Right atrium auricular region (tissue), 2 donors: ENCODE measurements at regions not wholly inside any gene's neighbourhood (a gene's known extent, or its start where the extent isn't known, plus 50 kb on each side); places are given as distances from the start of the nearest gene placed in this dataset.
"Not testable (repeated sequence)": the region's sequence is repeated elsewhere in the genome, so short reads cannot be mapped to it uniquely, and the experiment has no call there.

Experiments used
- DNase-seq: peaks from one replicate; pipeline ENCODE4 v3.0.0-alpha.2; 2019; ENCODE audit warnings: low spot score
- H3K27ac ChIP-seq, 2 donors: fragments of 200-600 bp; sonication (generic); 1 replicate in 1 of 2; 2 replicates in 1 of 2; pipeline ENCODE4 v1.5.1; 2016 to 2019
- H3K27me3 ChIP-seq, 2 donors: fragments of 200-600 bp; sonication (generic); one replicate each; pipeline versions ENCODE4 v1.5.1 to v1.6.0; 2017 to 2019
- H3K36me3 ChIP-seq: fragments of 200-600 bp; sonication (generic); one replicate; pipeline ENCODE4 v1.5.1; 2016
- H3K4me1 ChIP-seq, 2 donors: fragments of 200-600 bp; sonication (generic); one replicate each; pipeline versions ENCODE4 v1.5.1 to v1.6.0; 2017 to 2019
- H3K4me3 ChIP-seq, 2 donors: fragments of 200-600 bp; sonication (generic); 1 replicate in 1 of 2; 2 replicates in 1 of 2; pipeline ENCODE4 v1.5.1; 2017 to 2019; ENCODE audit warnings: mild to moderate bottlenecking in 1 of 2, moderate library complexity in 1 of 2
- H3K9me3 ChIP-seq, 2 donors: fragments of 200-600 bp; sonication (generic); one replicate each; pipeline ENCODE4 v1.5.1; 2019
- TF ChIP-seq, protein P1 (sequence below), 2 donors: fragments of 200-600 bp; sonication (generic); IDR thresholded peaks; one replicate each; pipeline ENCODE4 v1.5.1; 2019; ENCODE audit warnings: antibody characterized with exemption in 2 of 2

DNA sequence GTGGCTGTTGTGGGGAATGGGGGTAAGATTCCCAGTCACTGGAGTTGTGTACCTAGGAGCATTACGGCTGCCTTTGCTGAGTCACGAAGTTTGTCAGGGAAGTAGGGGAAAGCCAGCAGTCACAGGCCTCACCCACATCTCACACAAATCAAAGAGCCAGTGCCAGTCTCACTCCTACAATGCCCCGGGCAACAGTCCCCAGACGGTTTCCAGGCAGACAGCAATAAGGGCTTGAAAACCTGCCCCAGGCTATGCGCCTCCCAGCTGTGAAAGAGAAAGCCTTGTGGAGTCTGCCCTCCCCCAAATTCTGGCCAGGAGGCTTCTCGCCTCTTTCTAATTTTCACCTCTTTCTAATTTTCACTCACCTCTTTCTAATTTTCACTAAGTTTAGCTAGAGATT, 142.3 kb upstream of the EDNRB start:
- H3K4me1 ChIP-seq: no peaks in the 10 kb centered on the region
- peaks cover 0 to 17% of the 10 kb centered on the region in 2 donors for H3K9me3 ChIP-seq
- TF ChIP-seq, protein P1, sequence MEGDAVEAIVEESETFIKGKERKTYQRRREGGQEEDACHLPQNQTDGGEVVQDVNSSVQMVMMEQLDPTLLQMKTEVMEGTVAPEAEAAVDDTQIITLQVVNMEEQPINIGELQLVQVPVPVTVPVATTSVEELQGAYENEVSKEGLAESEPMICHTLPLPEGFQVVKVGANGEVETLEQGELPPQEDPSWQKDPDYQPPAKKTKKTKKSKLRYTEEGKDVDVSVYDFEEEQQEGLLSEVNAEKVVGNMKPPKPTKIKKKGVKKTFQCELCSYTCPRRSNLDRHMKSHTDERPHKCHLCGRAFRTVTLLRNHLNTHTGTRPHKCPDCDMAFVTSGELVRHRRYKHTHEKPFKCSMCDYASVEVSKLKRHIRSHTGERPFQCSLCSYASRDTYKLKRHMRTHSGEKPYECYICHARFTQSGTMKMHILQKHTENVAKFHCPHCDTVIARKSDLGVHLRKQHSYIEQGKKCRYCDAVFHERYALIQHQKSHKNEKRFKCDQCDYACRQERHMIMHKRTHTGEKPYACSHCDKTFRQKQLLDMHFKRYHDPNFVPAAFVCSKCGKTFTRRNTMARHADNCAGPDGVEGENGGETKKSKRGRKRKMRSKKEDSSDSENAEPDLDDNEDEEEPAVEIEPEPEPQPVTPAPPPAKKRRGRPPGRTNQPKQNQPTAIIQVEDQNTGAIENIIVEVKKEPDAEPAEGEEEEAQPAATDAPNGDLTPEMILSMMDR (IDR thresholded peaks at IDR 0.05): no peak
- H3K27me3 ChIP-seq: no peaks in the 10 kb centered on the region
- no peaks in the 10 kb centered on the region for H3K36me3 ChIP-seq
- no peak for DNase-seq
- H3K27ac ChIP-seq: no peak overlapping the region
- H3K4me3 ChIP-seq: no peak overlapping the region

DNA sequence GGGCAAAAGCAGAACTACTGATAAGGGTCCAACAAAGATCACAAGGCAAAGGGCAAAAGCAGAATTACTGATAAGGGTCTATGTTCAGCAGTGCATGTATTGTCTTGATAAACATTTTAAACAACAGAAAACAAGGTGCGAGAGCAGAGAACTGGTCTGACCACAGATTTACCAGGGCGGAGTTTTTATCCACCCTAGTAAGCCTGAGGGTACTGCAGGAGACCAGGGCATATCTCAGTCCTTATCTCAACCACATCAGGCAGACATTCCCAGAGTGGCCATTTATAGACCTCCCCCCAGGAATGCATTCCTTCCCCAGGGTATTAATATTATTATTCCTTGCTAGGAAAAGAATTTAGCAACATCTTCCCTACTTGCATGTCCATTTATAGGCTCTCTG, 138.2 kb upstream of the EDNRB start:
- not testable (repeated sequence) for DNase-seq, H3K27ac ChIP-seq, H3K4me1 ChIP-seq, H3K4me3 ChIP-seq, H3K36me3 ChIP-seq, H3K27me3 ChIP-seq
- H3K9me3 ChIP-seq: peaks cover 0 to 13% of the 10 kb centered on the region in 2 donors

DNA sequence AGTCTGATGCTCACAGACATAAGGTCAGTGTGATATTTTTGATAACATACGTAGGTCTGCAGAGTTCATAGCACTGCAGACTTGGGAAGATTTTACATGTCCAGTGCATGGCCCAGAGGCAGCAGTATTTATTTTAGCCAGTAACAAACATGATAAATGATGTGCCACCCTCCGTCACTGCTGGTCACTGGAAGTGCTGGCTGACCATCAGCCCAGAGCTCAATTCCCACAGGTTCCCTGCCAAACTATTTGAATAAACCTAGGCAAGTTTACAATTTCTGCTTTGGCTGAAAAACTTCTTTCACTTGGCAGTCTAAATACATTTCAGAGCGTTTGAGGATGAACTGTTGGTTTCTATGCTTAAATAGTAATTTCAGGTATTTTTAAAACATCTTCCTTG, 135.5 kb upstream of the EDNRB start:
- Histone ChIP-seq H3K27ac (no peak overlapping the region), H3K9me3 (peaks cover 0 to 13% of the 10 kb centered on the region in 2 donors), H3K36me3 (no peaks in the 10 kb centered on the region), H3K27me3 (no peaks in the 10 kb centered on the region), H3K4me3 (no peak overlapping the region), H3K4me1 (no peaks in the 10 kb centered on the region)
- TF ChIP-seq, protein P1 (IDR thresholded peaks at IDR 0.05): no peak
- no peak for DNase-seq

DNA sequence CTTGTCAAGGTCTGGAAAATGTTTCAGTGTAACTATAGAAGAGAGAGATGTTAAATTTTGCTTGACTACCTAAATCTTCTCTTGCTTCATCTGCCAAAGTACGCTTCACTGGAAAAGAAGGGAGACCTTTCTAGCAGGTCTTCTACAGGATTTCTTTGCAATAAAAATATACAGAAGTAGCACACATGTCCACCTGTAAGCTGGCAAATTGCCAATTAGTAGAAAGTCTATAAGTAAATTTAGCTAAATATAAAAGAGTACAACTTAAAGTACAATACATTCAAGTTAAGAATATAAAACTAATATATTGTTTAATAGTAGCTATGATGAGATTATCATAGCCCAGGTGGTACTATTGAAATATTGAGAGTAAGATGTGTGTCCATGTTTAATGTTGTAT, 128.5 kb upstream of the EDNRB start:
- no peak overlapping the region for H3K27ac ChIP-seq
- no peaks in the 10 kb centered on the region for H3K4me1 ChIP-seq
- H3K4me3 ChIP-seq: no peak overlapping the region
- H3K9me3 ChIP-seq: no peaks in the 10 kb centered on the region
- no peak for DNase-seq
- TF ChIP-seq, protein P1 (IDR thresholded peaks at IDR 0.05): no peak
- H3K36me3 ChIP-seq: no peaks in the 10 kb centered on the region
- H3K27me3 ChIP-seq: no peaks in the 10 kb centered on the region

DNA sequence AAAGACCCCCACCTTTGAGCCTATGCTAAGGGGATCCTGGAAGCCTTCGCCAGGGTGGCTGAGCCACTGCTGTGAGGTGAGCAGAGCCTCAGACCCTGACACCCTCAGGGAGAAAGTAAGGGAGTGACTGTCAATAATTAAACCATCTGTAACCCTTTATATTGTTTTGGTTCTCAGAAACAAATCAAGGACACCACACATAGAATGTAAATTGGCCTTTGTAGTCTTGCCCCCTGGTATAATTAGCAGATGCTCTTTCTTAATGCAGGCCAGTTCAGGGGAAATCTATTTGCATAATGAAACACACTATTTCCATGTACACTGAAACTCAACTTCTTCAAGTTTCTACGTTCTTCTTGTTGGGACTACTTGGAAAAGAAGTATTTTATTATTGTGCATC, 127.7 kb upstream of the EDNRB start:
- H3K27ac ChIP-seq: no peak overlapping the region
- no peaks in the 10 kb centered on the region for H3K27me3 ChIP-seq
- TF ChIP-seq, protein P1 (IDR thresholded peaks at IDR 0.05): no peak
- no peak overlapping the region for H3K4me3 ChIP-seq
- no peaks in the 10 kb centered on the region for H3K4me1 ChIP-seq
- H3K9me3 ChIP-seq: no peaks in the 10 kb centered on the region
- no peaks in the 10 kb centered on the region for H3K36me3 ChIP-seq
- no peak for DNase-seq

DNA sequence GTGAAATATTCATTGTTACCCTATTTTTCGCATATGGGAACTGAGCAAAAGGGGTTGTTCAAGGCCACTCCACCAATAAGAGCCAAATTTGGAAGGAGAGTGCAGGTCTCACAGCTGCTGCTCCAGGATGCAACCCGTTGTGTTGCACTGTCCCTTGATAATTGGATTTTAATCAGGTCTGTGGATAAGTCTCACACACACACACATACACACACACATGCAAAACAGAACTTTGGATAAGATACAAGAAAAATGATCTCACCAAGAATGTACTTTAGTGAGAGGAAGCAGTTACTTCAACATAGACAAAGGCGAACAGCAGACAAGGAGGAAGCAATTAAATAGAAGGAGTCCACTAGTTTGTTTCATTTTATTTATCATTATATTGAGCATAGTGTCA, 127.3 kb upstream of the EDNRB start:
- TF ChIP-seq, protein P1 (IDR thresholded peaks at IDR 0.05): no peak
- H3K9me3 ChIP-seq: no peaks in the 10 kb centered on the region
- H3K36me3 ChIP-seq: no peaks in the 10 kb centered on the region
- no peaks in the 10 kb centered on the region for H3K4me1 ChIP-seq
- H3K27me3 ChIP-seq: no peaks in the 10 kb centered on the region
- no peak overlapping the region for H3K4me3 ChIP-seq
- no peak for DNase-seq
- H3K27ac ChIP-seq: no peak overlapping the region

DNA sequence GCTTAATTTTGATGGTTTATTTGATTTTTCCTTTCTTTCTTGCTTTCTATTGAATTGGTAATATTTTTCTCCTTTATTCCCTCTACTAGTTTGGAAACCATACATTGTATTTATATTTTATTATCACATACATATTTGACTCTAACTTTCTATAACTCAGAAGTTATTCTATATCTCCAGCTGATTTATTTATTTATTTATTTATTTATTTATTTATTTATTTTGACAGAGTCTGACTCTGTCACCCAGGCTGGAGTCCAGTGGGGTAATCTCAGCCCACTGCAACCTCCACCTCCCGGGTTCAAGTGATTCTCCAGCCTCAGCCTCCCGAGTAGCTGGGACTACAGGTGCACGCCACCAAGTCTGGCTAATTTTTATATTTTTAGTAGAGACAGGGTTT, 122.7 kb upstream of the EDNRB start:
- H3K27me3 ChIP-seq, H3K27ac ChIP-seq, H3K9me3 ChIP-seq, H3K4me1 ChIP-seq, H3K36me3 ChIP-seq, DNase-seq, H3K4me3 ChIP-seq: not testable (repeated sequence)
